Ascending aorta (tissue), 2 donors: ENCODE measurements at regions not wholly inside any gene's neighbourhood (a gene's known extent, or its start where the extent isn't known, plus 50 kb on each side); places are given as distances from the start of the nearest gene placed in this dataset.
A peak's percentile ranks its signal among the peaks of the same experiment; 100 is the strongest.

Source experiments
- DNase-seq, 2 donors: peaks; one replicate each; pipeline ENCODE4 v3.0.0-alpha.2; 2019; ENCODE audit warnings: low spot score in 2 of 2
- H3K27ac ChIP-seq, 2 donors: fragments of 200-600 bp; sonication (generic); one replicate each; pipeline ENCODE4 v1.5.1; 2016 to 2017; ENCODE audit warnings: mild to moderate bottlenecking in 1 of 2
- H3K27me3 ChIP-seq: fragments of 200-600 bp; sonication (generic); one replicate; pipeline ENCODE4 v1.5.1; 2017
- H3K36me3 ChIP-seq, 2 donors: fragments of 200-600 bp; sonication (generic); one replicate each; pipeline ENCODE4 v1.5.1; 2016
- H3K4me1 ChIP-seq, 2 donors: fragments of 200-600 bp; sonication (generic); one replicate each; pipeline ENCODE4 v1.5.1; 2016 to 2017; ENCODE audit warnings: mild to moderate bottlenecking in 1 of 2
- H3K4me3 ChIP-seq, 2 donors: fragments of 200-600 bp; sonication (generic); one replicate each; pipeline ENCODE4 v1.5.1; 2016 to 2017; ENCODE audit warnings: mild to moderate bottlenecking in 1 of 2
- H3K9me3 ChIP-seq, 2 donors: fragments of 200-600 bp; sonication (generic); one replicate each; pipeline ENCODE4 v1.5.1; 2016
- intact Hi-C: fragments of 100-400 bp; cut with DNase I; formaldehyde crosslinking; loops from one replicate; pipeline ENCODE4 v1.15.1; 2023
- TF ChIP-seq, protein P1 (sequence below), 3 experiments: fragments of 200-600 bp in 2 of 3; fragments of 450-650 bp in 1 of 3; sonication (generic) in 2 of 3; IDR thresholded peaks; one replicate each; pipeline ENCODE4 v1.5.1; 2016 to 2019; ENCODE audit warnings: antibody characterized with exemption in 3 of 3, mild to moderate bottlenecking in 1 of 3, moderate library complexity in 1 of 3

GRCh38 chr4:134539729-134540231, 338.2 kb upstream of the PABPC4L start:
- Histone ChIP-seq H3K4me3 (no peak overlapping the region), H3K9me3 (no peaks in the 10 kb centered on the region), H3K36me3 (no peaks in the 10 kb centered on the region), H3K27me3 (no peaks in the 10 kb centered on the region), H3K27ac (no peak overlapping the region), H3K4me1 (no peaks in the 10 kb centered on the region)
- TF ChIP-seq, protein P1, sequence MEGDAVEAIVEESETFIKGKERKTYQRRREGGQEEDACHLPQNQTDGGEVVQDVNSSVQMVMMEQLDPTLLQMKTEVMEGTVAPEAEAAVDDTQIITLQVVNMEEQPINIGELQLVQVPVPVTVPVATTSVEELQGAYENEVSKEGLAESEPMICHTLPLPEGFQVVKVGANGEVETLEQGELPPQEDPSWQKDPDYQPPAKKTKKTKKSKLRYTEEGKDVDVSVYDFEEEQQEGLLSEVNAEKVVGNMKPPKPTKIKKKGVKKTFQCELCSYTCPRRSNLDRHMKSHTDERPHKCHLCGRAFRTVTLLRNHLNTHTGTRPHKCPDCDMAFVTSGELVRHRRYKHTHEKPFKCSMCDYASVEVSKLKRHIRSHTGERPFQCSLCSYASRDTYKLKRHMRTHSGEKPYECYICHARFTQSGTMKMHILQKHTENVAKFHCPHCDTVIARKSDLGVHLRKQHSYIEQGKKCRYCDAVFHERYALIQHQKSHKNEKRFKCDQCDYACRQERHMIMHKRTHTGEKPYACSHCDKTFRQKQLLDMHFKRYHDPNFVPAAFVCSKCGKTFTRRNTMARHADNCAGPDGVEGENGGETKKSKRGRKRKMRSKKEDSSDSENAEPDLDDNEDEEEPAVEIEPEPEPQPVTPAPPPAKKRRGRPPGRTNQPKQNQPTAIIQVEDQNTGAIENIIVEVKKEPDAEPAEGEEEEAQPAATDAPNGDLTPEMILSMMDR (IDR thresholded peaks at IDR 0.05): no peak
- DNase-seq: no peak
- intact Hi-C loops: no loop called here

- DNase-seq: no peak
- intact Hi-C loops: no loop called here
- no peaks in the 10 kb centered on the region for H3K9me3 ChIP-seq
- no peaks in the 10 kb centered on the region for H3K4me1 ChIP-seq
- no peak overlapping the region for H3K27ac ChIP-seq
- no peaks in the 10 kb centered on the region for H3K27me3 ChIP-seq
- no peaks in the 10 kb centered on the region for H3K36me3 ChIP-seq
- TF ChIP-seq, protein P1 (IDR thresholded peaks at IDR 0.05): no peak
- H3K4me3 ChIP-seq: no peak overlapping the region
Observed at GRCh38 chr4:134537701-134538100, 336.1 kb upstream of the PABPC4L start.

GRCh38 chr4:134533068-134533467, 331.5 kb upstream of the PABPC4L start:
- H3K27me3 ChIP-seq: no peaks in the 10 kb centered on the region
- TF ChIP-seq, protein P1 (IDR thresholded peaks at IDR 0.05): no peak
- peak overlapping the region; percentile 41 to 45 for H3K27ac ChIP-seq
- no peaks in the 10 kb centered on the region for H3K4me1 ChIP-seq
- H3K36me3 ChIP-seq: no peaks in the 10 kb centered on the region
- intact Hi-C loops: no loop called here
- H3K4me3 ChIP-seq: peak overlapping the region in 1 of 2 donors; percentile 37
- no peak for DNase-seq
- no peaks in the 10 kb centered on the region for H3K9me3 ChIP-seq

DNA sequence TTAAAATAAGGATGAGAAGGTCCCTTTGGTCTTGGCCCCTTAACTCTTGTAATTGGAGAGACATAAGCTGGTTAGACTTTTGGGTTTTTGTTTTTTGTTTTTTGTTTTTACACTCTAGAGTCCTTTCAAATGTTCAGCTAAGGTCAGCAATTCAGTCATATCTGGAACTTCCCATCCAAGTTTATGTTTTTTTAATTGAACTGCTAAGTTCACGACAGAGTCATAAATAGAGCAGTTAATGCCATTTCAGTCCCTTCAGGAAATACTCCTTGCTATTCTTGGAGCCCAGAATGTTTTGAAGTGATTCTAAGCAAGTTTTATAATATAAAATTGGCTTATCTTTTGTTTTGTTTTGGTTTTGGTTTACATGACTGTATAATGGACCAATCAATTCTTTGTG, 329.4 kb upstream of the PABPC4L start:
- Histone ChIP-seq H3K27me3 (no peaks in the 10 kb centered on the region), H3K4me3 (no peak overlapping the region), H3K27ac (peak overlapping the region in 1 of 2 donors; percentile 47), H3K4me1 (no peaks in the 10 kb centered on the region), H3K36me3 (no peaks in the 10 kb centered on the region), H3K9me3 (no peaks in the 10 kb centered on the region)
- TF ChIP-seq, protein P1 (IDR thresholded peaks at IDR 0.05): no peak
- no peak for DNase-seq
- intact Hi-C loops: no loop called here

DNA sequence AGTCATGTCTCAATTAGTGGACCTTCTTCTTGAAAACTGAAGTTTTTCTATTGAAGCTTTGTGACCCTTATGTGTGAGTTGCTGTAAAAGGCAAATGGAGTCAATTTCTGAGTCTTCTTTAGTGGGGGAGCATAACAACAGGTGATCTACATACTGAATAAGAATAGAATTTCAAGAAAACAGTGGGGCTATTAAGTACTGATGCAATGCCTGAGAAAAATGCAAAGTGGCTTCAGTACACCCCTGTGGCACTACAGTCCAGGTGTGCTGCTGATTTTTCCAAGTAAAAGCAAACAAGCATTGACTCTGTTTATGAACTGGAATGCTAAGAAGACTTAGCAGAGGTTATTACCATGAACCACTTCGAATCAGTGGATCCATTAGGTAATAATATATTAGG, 328.0 kb upstream of the PABPC4L start:
- DNase-seq: no peak
- no peaks in the 10 kb centered on the region for H3K27me3 ChIP-seq
- H3K27ac ChIP-seq: no peak overlapping the region
- intact Hi-C loops: no loop called here
- TF ChIP-seq, protein P1 (IDR thresholded peaks at IDR 0.05): no peak
- H3K36me3 ChIP-seq: no peaks in the 10 kb centered on the region
- H3K9me3 ChIP-seq: no peaks in the 10 kb centered on the region
- no peak overlapping the region for H3K4me3 ChIP-seq
- no peaks in the 10 kb centered on the region for H3K4me1 ChIP-seq
